HG03520 (cell line): ENCODE measurements at regions not wholly inside any gene's neighbourhood (a gene's known extent, or its start where the extent isn't known, plus 50 kb on each side); places are given as distances from the start of the nearest gene placed in this dataset.

ENCODE experiments used
- ATAC-seq: cut with Tn5 transposase; IDR thresholded peaks from one replicate; pipeline ENCODE4 v1.9.1; 2021; ENCODE audit warnings: mild to moderate bottlenecking, moderate library complexity; ENCODE audit not compliant: unreplicated experiment

DNA sequence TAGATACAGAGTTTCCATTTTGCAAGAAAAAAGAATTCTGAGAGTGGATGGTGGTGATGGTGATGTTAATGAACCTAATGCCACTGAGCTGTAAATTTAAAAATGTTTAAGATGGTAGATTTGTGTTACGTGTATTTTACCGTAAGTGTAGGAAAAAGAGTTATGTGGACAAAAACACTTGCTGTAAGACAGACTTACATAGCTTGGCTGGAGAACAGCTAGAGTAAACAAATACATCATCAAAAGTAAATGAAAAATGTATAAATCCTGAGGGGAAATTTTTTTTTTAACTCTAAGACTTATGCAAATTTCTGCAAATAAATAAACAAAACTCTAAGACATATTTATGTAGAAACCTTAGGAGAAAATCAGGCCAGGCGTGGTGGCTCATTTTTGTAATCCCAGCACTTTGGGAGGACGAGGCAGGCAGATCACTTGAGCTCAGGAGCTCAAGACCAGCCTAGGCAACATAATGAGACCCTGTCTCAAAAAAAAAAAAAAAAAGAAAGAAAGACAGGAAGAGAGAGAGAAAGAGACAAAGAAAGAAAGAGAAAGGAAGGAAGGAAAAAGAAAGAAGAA lies 66.2 kb upstream of the CDK13 start:
- ATAC-seq = no peak

DNA sequence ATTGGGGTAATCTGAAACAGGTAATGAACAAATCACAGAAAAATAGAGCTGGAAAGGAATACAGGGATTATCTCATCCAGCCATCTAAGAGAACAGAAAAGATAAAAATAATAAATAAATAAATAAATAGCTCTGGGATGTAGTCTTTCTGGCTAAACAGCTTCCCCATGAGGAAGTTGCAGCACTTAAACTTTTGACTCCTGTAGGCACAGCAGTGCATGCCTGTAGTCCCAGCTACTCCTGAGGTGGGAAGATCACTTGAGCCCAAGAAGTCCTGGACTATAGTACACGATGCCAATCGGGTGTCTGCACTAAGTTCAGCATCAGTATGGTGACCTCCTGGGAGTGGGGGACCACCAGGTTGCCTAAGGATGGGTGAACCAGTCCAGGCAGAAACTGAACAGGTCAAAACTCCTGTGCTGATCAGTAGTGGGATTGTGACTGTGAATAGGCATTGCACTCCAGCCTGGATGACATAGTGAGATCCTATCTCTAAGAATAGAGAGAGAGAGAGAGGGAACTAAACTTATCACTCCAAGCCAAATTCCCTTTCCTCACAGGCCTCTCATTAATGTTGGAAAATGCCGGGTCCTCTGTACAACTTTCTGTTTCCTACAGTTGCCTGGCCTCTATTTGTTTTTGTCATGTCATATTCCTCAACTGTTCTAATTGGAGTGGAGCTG lies 61.7 kb upstream of the CDK13 start:
- ATAC-seq = no peak

DNA sequence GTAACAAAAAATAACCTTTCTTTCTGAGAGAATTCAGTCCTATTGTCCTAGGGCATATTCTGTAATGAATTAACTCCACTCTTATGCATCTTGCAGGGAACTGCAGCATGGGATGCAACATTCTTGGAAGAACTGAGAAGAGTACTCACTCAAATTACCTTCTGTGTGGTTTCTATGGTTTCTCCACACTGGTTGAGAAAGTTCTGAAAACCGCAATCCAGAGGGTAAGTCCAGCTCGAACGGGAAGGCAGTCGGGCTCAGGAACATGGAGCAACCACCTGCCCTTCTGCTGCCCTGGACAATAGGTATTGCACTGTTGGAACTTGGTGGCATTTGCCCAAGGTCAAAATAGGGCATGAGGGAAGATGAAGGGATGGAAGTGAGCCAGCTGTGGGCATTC lies 59.6 kb upstream of the CDK13 start:
- ATAC-seq = no peak

DNA sequence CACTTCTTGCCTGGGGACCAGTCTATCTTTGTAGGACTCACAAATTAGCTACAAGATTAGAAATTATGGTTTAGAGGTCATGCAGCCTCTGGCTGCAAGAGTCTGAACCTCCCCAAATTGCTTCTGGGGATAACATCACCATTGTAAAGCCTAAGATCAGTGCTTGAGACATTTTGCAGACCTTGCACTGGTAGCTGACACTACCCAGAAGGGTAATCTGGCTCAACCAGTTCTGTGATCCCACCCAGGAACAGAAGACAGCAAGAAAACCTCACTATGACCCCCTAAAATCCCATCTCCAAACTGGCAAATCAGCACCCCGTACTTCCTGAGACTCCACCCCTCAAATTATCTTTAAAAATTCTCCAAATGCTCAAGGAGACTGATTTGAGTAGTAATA lies 58.2 kb upstream of the CDK13 start:
- no peak for ATAC-seq

DNA sequence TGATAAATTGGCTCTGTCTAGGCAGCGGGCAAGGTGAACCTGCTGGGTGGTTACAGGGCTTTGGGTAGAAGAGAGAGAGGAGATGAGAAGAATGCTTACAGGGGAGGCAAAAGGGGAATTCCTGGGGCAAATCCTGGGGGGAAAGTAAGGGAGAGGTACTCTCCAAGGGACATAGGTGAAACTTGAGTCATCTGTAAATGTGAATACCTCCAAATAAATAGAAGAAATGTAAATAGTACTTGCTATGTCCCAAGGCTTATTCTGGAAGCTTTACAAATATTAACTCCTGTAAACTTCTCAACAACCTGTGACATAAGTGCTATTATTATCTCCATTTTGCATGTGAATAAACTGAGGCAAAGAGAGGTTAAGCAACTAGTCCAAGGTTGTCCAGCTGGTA lies 57.7 kb upstream of the CDK13 start:
- ATAC-seq = no peak

DNA sequence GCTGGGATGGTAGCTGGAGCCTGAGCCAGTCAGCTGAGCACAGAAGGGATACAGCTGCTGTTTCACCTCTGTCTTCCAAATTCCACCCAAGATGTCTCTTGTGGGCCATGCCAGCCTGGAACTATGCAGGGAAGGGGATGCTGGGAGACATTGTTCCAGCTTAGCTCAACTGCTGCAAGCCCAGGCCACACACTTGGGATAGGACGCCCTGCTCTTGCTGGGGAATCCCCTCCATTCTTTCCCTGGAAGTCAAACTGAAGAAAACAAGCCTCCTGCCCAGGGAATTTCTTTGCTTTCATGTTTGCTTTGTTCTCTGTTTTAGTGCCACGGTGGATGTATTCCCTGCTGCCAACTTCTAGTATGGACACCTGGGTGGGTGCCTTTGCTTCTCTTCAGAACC lies 55.2 kb upstream of the CDK13 start:
- no peak for ATAC-seq

DNA sequence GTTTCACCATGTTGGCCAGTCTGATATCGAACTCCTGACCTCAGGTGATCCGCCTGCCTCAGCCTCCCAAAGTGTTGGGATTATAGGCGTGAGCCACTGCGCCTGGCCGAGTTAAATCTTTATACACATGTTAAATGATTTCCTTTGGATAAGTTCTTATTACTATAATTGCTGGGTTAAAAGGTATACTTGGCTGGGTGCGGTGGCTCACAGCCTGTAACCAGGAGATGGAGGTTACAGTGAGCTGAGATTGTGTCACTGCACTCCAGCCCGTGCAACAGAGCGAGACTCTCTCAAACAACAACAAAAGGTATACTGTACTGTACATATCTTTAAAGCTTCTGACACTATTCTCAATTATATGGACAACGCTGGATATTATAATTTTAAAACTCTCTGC lies 53.2 kb upstream of the CDK13 start:
- ATAC-seq = no peak

DNA sequence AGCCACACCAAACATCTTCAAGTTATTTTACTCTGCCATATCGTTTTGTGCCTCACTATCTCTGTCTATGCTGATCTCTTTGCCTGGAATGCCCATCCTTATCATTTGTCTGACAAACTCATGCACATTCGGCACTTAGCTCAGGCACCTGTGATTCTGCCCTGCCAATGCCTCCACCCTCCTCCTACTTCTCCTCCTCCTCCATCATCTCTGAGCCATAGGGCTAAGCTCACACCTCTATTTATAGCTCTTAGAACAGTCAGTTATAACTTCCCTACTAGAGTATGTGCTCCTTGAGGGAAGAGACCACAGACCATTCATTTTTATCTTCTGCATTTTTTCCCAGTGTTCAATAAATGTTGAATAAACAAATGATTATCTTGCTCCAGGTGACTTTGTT lies 51.2 kb upstream of the CDK13 start:
- ATAC-seq = no peak
